ENCODE measurements at regions not wholly inside any gene's neighbourhood (a gene's known extent, or its start where the extent isn't known, plus 50 kb on each side); places are given as distances from the start of the nearest gene placed in this dataset.

DNA sequence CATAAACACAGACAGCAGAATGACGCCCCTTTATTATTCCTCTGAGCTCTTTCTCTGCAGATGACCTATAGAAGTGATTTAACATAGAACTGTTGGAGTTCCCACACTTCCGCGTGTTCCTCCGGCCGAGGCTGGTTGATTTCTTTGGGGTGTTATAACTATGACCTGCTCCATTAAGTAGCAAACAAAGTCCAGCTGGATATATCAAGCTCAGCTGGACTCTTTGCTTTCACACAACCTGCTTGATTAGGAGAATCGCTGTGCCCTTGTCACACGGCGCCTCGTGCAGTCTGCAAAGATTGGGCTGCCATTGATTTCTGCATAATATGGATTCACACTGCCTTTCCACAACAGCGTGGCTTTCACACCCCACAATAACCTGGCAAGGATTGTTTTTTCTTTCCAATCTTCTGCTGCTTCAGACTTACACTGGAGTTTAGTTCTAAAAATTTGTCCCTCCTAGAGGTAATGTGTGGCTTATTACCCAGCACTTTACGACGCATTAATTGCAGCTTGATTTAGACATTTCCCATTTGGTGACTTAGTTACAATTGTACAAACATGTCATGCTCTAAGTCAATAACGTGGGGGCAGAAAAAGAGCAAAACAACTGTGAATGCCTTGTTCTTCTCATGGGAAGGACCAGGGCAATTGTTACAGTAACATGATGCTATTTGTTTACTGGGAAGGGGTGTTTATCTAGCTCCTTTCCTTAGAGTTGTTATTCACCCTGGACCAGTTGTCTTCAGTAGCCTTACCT is 485.7 kb downstream of the TXNL1 start:
- intact Hi-C loops (cut with DNase I, micrococcal nuclease) = no loop called here
- POLR2A ChIA-PET = interaction anchor here (0.6 kb wide), 1 partner anchor 246 kb away, joined by 3 read pairs; no protein-coding TSS in a partner anchor
- peaks cover 5% of the 10 kb centered on the region for H3K9me3 Mint-ChIP-seq (ENCODE audit: low read depth)
- CTCF ChIA-PET = interaction anchor here (1.0 kb wide), 1 partner anchor 11 kb away, joined by 3 read pairs; no protein-coding TSS in a partner anchor
- H3K4me3 Mint-ChIP-seq = no peak overlapping the region
- DNase-seq (no peak), ATAC-seq (no peak)
- H3K4me1 Mint-ChIP-seq = no peaks in the 10 kb centered on the region
- H3K36me3 Mint-ChIP-seq (ENCODE audit: low read depth) = no peaks in the 10 kb centered on the region
- no peak overlapping the region for H3K27ac Mint-ChIP-seq
- H3K27me3 Mint-ChIP-seq = peaks cover 2% of the 10 kb centered on the region

DNA sequence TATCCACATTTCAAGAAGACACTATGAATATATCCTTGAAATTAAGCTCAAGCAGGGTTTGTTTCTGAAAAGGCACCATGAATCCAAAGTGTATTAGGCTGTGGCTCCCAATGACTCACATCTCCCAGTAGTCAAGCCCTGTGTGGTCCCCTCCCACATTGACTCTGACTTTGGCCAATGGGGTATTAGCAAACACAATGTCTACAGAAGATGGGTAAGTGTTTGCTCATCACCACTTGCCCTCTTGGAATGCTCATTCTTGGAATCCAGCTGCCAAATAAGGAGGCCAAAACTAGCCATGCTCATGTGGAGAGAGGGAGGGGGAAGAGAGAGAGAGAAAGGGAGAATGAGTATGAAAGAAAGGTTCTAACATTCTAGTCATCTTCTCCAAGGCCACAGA is 490.0 kb downstream of the TXNL1 start:
- CTCF ChIA-PET = interaction anchor here (0.7 kb wide), 1 partner anchor 466 kb away, joined by 3 read pairs; no protein-coding TSS in a partner anchor
- H3K27ac Mint-ChIP-seq = no peak overlapping the region
- H3K36me3 Mint-ChIP-seq (ENCODE audit: low read depth) = no peaks in the 10 kb centered on the region
- POLR2A ChIA-PET = no interaction called here
- no peaks in the 10 kb centered on the region for H3K4me1 Mint-ChIP-seq
- no peaks in the 10 kb centered on the region for H3K9me3 Mint-ChIP-seq (ENCODE audit: low read depth)
- H3K27me3 Mint-ChIP-seq = peaks cover 2% of the 10 kb centered on the region
- peak; percentile 16 for ATAC-seq
- no peak for DNase-seq
- intact Hi-C loops (cut with DNase I, micrococcal nuclease) = no loop called here
- H3K4me3 Mint-ChIP-seq = no peak overlapping the region

GRCh38 chr18:56146565-56146964 is 491.8 kb downstream of the TXNL1 start:
- Mint-ChIP-seq H3K4me3 (no peak overlapping the region), H3K27me3 (no peaks in the 10 kb centered on the region), H3K27ac (no peak overlapping the region), H3K36me3 (ENCODE audit: low read depth) (no peaks in the 10 kb centered on the region), H3K9me3 (ENCODE audit: low read depth) (no peaks in the 10 kb centered on the region), H3K4me1 (no peaks in the 10 kb centered on the region)
- DNase-seq = no peak
- POLR2A ChIA-PET = no interaction called here
- intact Hi-C loops (cut with DNase I, micrococcal nuclease) = no loop called here
- ATAC-seq = no peak
- CTCF ChIA-PET = no interaction called here

GRCh38 chr18:56142001-56142400 is 496.4 kb downstream of the TXNL1 start:
- no peaks in the 10 kb centered on the region for H3K27me3 Mint-ChIP-seq

DNA sequence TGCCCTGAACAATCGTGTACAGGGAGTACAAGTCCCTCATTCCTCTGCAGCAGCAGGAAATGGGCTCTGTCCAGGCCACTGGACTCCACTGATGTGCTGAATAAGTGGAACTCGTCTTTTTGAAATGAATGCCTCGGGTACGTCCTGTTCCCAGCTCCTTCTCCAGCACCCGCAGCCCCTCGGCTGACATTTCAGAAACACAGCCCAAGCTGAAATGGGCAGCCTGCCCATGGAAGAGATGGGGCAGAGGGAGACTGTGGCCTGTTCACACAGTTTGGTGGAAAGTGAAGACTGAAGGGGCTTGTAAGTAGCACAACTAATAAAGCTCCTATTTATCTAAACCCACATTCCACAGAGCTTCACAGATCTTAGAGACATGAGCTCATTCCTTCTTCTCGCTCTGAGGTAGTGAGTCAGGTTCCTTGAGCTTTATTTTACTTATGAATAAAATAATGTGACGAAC is 498.6 kb downstream of the TXNL1 start:
- no peaks in the 10 kb centered on the region for H3K9me3 Mint-ChIP-seq (ENCODE audit: low read depth)

More at GRCh38 chr18:56142001-56142400, 496.4 kb downstream of the TXNL1 start:
- Mint-ChIP-seq H3K4me1 (no peaks in the 10 kb centered on the region), H3K9me3 (ENCODE audit: low read depth) (no peaks in the 10 kb centered on the region), H3K36me3 (ENCODE audit: low read depth) (no peaks in the 10 kb centered on the region), H3K4me3 (no peak overlapping the region), H3K27ac (no peak overlapping the region)
- intact Hi-C loops (cut with DNase I, micrococcal nuclease) = no loop called here
- DNase-seq (no peak), ATAC-seq (no peak)
- POLR2A ChIA-PET = no interaction called here
- CTCF ChIA-PET = no interaction called here

DNA sequence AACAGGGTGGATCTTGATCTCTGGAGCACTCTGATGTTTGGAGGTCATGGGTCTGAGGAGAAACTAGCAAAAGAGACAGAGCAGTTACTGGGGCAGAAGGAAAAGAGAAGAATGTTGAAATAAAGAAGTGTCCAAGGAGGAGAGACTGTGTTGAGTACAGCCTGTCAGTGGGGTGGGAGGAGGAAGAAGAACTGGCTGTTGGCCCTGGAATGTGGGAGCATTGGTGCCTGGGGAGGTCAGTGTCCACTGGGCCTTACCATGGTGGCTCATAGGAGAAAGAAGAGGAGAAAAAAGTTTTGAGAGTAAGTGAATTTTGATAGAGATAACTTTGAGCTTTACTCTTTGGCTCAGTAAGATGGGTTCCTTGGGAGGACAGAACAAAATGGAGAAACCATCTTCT is 499.0 kb downstream of the TXNL1 start:
- no peaks in the 10 kb centered on the region for H3K27me3 Mint-ChIP-seq
- intact Hi-C loops (cut with DNase I, micrococcal nuclease) = no loop called here
- ChIA-PET CTCF (no interaction called here), POLR2A (no interaction called here)
- no peak for ATAC-seq
- H3K4me1 Mint-ChIP-seq = no peaks in the 10 kb centered on the region
- DNase-seq = no peak
- no peak overlapping the region for H3K4me3 Mint-ChIP-seq
- no peaks in the 10 kb centered on the region for H3K36me3 Mint-ChIP-seq (ENCODE audit: low read depth)
- H3K27ac Mint-ChIP-seq = no peak overlapping the region
- H3K9me3 Mint-ChIP-seq (ENCODE audit: low read depth) = no peaks in the 10 kb centered on the region

More for the DNA sequence above, 498.6 kb downstream of the TXNL1 start:
- H3K27me3 Mint-ChIP-seq = no peaks in the 10 kb centered on the region
- ATAC-seq (no peak), DNase-seq (no peak)
- ChIA-PET CTCF (interaction anchor here (1.0 kb wide), 1 partner anchor 178 kb away, joined by 3 read pairs; no protein-coding TSS in a partner anchor), POLR2A (no interaction called here)
- intact Hi-C loops (cut with DNase I, micrococcal nuclease) = no loop called here
- H3K4me3 Mint-ChIP-seq = no peak overlapping the region
- no peaks in the 10 kb centered on the region for H3K36me3 Mint-ChIP-seq (ENCODE audit: low read depth)
- H3K4me1 Mint-ChIP-seq = no peaks in the 10 kb centered on the region
- no peak overlapping the region for H3K27ac Mint-ChIP-seq

DNA sequence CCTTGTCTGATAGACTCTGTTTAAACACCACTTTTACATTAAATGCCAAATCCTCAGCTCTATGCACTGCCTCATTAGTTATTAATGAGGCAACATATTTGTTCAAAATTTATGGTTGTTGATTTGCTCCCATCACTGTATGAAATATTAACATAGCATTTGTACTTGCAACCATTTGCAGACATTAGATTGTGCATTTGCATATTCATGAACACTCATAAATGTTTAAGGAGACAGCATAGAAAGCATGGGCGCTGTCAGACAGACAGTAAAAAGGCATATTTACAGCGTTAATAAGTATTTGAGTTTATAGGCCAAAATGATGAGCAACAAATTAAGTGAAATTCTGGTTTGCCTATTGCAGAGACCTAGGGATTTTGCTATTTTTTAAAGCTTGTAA is 502.3 kb downstream of the TXNL1 start:
- intact Hi-C loops (cut with DNase I, micrococcal nuclease) = no loop called here
- no peak overlapping the region for H3K27ac Mint-ChIP-seq
- H3K9me3 Mint-ChIP-seq (ENCODE audit: low read depth) = peaks cover 2% of the 10 kb centered on the region
- no peaks in the 10 kb centered on the region for H3K4me1 Mint-ChIP-seq
- H3K27me3 Mint-ChIP-seq = no peaks in the 10 kb centered on the region
- no peak overlapping the region for H3K4me3 Mint-ChIP-seq
- DNase-seq (no peak), ATAC-seq (no peak)
- CTCF ChIA-PET = no interaction called here
- POLR2A ChIA-PET = no interaction called here
- H3K36me3 Mint-ChIP-seq (ENCODE audit: low read depth) = no peaks in the 10 kb centered on the region

DNA sequence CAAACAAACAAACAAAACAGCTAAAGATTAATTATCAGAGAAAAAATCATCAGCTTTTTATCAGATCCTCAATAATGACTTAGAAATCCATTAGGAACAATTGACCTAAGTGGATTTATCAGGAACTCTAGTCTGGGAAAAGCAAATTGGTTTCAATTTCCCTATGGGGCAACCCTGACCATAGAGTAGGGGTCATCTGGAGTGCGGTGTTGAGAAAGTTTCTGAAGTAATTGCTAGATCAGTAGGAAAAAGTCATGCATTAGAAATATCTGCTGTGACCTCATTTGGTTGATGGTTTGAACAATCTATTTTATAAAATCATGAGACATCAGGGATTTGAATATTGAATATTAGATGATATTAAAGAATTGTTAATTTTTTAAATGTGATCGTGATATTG is 507.9 kb downstream of the TXNL1 start:
- Mint-ChIP-seq H3K9me3 (ENCODE audit: low read depth) (peaks cover 2% of the 10 kb centered on the region), H3K36me3 (ENCODE audit: low read depth) (no peaks in the 10 kb centered on the region), H3K27ac (no peak overlapping the region), H3K27me3 (peaks cover 2% of the 10 kb centered on the region), H3K4me3 (no peak overlapping the region), H3K4me1 (no peaks in the 10 kb centered on the region)
- no peak for ATAC-seq
- intact Hi-C loops (cut with DNase I, micrococcal nuclease) = no loop called here
- ChIA-PET CTCF (no interaction called here), POLR2A (no interaction called here)
- no peak for DNase-seq

- intact Hi-C loops (cut with DNase I, micrococcal nuclease) = no loop called here
- no peaks in the 10 kb centered on the region for H3K4me1 Mint-ChIP-seq
- no peak overlapping the region for H3K4me3 Mint-ChIP-seq
- ChIA-PET POLR2A (no interaction called here), CTCF (no interaction called here)
- H3K27me3 Mint-ChIP-seq = peaks cover 2% of the 10 kb centered on the region
- DNase-seq (no peak), ATAC-seq (no peak)
- peaks cover 2% of the 10 kb centered on the region for H3K9me3 Mint-ChIP-seq (ENCODE audit: low read depth)
- no peaks in the 10 kb centered on the region for H3K36me3 Mint-ChIP-seq (ENCODE audit: low read depth)
- no peak overlapping the region for H3K27ac Mint-ChIP-seq
Measured at GRCh38 chr18:56128153-56128791, 510.1 kb downstream of the TXNL1 start.

DNA sequence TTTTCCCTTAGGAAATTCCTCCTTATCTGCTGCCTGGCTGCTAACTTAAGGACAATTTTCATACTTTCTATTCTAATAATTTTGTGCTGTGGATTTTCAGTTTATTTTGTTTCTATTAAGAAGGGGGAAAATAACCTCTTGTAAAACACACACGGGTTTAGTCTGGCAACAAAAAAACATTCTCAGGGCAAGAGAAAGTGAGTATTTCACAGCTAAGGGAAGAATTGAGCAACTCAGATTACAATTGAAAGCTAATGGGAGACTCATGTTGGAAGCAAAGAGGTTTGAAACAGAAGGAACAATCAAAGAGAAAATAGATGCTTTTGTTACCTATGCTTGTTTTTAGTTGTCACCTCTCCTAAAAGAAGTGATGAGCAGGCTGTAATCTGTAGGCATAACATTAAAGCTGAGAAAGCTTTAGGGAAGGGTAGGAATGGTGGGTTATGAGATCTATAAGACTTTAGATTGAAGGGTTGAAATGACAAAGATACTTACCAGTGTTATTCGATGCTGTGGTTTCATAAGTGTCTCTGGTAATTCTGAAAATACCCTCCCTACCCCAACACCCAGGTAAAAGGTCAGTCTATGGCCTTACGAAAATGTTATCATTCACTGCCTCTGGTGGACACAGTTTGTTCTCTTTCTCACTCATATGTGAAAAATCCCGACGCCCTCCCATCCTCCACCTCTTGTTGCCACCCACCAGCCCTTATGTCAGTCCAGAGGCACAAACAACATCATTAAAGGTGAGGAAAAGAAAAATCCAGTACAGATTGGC is 510.9 kb downstream of the TXNL1 start:
- intact Hi-C loops (cut with DNase I, micrococcal nuclease) = no loop called here
- CTCF ChIA-PET = no interaction called here
- no peak for DNase-seq
- Mint-ChIP-seq H3K36me3 (ENCODE audit: low read depth) (no peaks in the 10 kb centered on the region), H3K27me3 (peaks cover 2% of the 10 kb centered on the region), H3K4me1 (no peaks in the 10 kb centered on the region), H3K27ac (no peak overlapping the region), H3K9me3 (ENCODE audit: low read depth) (no peaks in the 10 kb centered on the region), H3K4me3 (no peak overlapping the region)
- ATAC-seq = no peak
- POLR2A ChIA-PET = interaction anchor here (0.7 kb wide), 1 partner anchor 567 kb away, joined by 4 read pairs; no protein-coding TSS in a partner anchor

GRCh38 chr18:56124186-56124585 is 514.2 kb downstream of the TXNL1 start:
- ATAC-seq = no peak
- Mint-ChIP-seq H3K4me3 (no peak overlapping the region), H3K4me1 (no peaks in the 10 kb centered on the region), H3K36me3 (ENCODE audit: low read depth) (no peaks in the 10 kb centered on the region), H3K27ac (no peak overlapping the region), H3K27me3 (peaks cover 2% of the 10 kb centered on the region), H3K9me3 (ENCODE audit: low read depth) (no peaks in the 10 kb centered on the region)
- DNase-seq = no peak
- POLR2A ChIA-PET = no interaction called here
- intact Hi-C loops (cut with DNase I, micrococcal nuclease) = no loop called here
- CTCF ChIA-PET = interaction anchor here (0.8 kb wide), 1 partner anchor 640 kb away, joined by 3 read pairs; no protein-coding TSS in a partner anchor

Measured in activated CD4-positive, alpha-beta T cell treated with anti-CD3 and anti-CD28 coated beads for 36 hours (primary cell).